ENCODE measurements at regions not wholly inside any gene's neighbourhood (a gene's known extent, or its start where the extent isn't known, plus 50 kb on each side); places are given as distances from the start of the nearest gene placed in this dataset.

GRCh38 chr1:233730809-233731208, 116.9 kb downstream of the KCNK1 start:
- no peak overlapping the region for H3K4me2 ChIP-seq
- no peak overlapping the region for H3K9ac ChIP-seq
- H3K79me2 ChIP-seq (ENCODE audit: insufficient read depth): no peaks in the 10 kb centered on the region
- peaks cover 0 to 3% of the 10 kb centered on the region in 2 experiments; a peak in 2 of 4 replicates for H3K4me1 ChIP-seq (ENCODE audit: control insufficient read depth in 1 of 2, insufficient read depth in 2 of 2, low read depth in 1 of 2, low read length in 1 of 2)
- H3K4me3 ChIP-seq (ENCODE audit: low read depth in 2 of 2, low read length in 1 of 2): no peak overlapping the region
- WGBS (ENCODE audit: low lambda C conversion rate): 83% methylated on average over 5 of the region's 5 CpGs
- no peaks in the 10 kb centered on the region for H4K20me1 ChIP-seq (ENCODE audit: insufficient read depth)
- ChIA-PET CTCF (interaction anchor here (0.7 to 1.1 kb wide), 2 partner anchors 11 to 340 kb away, joined by 3 to 5 read pairs; no protein-coding TSS in a partner anchor), POLR2A (no interaction called here)
- H3F3A ChIP-seq (replicated peaks; ENCODE audit: insufficient read depth): no peaks in the 10 kb centered on the region
- TF ChIP-seq MEF2A (IDR thresholded peaks at IDR 0.05; ENCODE audit: borderline replicate concordance, low read depth): no peak
- TF ChIP-seq, protein P1, sequence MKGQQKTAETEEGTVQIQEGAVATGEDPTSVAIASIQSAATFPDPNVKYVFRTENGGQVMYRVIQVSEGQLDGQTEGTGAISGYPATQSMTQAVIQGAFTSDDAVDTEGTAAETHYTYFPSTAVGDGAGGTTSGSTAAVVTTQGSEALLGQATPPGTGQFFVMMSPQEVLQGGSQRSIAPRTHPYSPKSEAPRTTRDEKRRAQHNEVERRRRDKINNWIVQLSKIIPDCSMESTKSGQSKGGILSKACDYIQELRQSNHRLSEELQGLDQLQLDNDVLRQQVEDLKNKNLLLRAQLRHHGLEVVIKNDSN (IDR thresholded peaks at IDR 0.05; ENCODE audit: borderline replicate concordance, low read depth): no peak
- no peak for TF ChIP-seq MXI1 (IDR thresholded peaks at IDR 0.05; ENCODE audit: low read depth, low read length)
- TF ChIP-seq TEAD4 (IDR thresholded peaks at IDR 0.05; ENCODE audit: borderline replicate concordance, insufficient read depth): no peak
- TF ChIP-seq GATA2 (CRISPR knock-in tag; IDR thresholded peaks at IDR 0.05): no peak
- TF ChIP-seq EP300 (IDR thresholded peaks at IDR 0.05; ENCODE audit: borderline replicate concordance in 1 of 2, low read depth in 1 of 2, low read length in 1 of 2): no peak
- no peak overlapping the region for H3K27ac ChIP-seq (ENCODE audit: low read depth in 2 of 2, low read length in 1 of 2)
- no peak for DNase-seq
- H2AFZ ChIP-seq (ENCODE audit: low read depth): no peak overlapping the region
- H3K9me2 ChIP-seq: no peaks in the 10 kb centered on the region
- no peaks in the 10 kb centered on the region for H3K9me3 ChIP-seq
- H3K27me3 ChIP-seq (ENCODE audit: insufficient read depth): no peaks in the 10 kb centered on the region
- H3K36me3 ChIP-seq (replicated peaks in 1 of 2; ENCODE audit: control insufficient read depth in 1 of 2, insufficient read depth in 2 of 2, low read length in 1 of 2): no peaks in the 10 kb centered on the region

- peaks cover 0 to 3% of the 10 kb centered on the region in 2 experiments; a peak in 2 of 4 replicates for H3K4me1 ChIP-seq (ENCODE audit: control insufficient read depth in 1 of 2, insufficient read depth in 2 of 2, low read depth in 1 of 2, low read length in 1 of 2)
- no peaks in the 10 kb centered on the region for H3K9me2 ChIP-seq
- no peaks in the 10 kb centered on the region for H3K27me3 ChIP-seq (ENCODE audit: insufficient read depth)
- no peaks in the 10 kb centered on the region for H3K79me2 ChIP-seq (ENCODE audit: insufficient read depth)
- no peak overlapping the region for H3K4me2 ChIP-seq
- H4K20me1 ChIP-seq (ENCODE audit: insufficient read depth): no peaks in the 10 kb centered on the region
- TF ChIP-seq MXI1 (IDR thresholded peaks at IDR 0.05; ENCODE audit: low read depth, low read length) (no peak), SIN3A (IDR thresholded peaks at IDR 0.05; ENCODE audit: borderline replicate concordance, low read depth, low read length) (no peak), MAX (IDR thresholded peaks at IDR 0.05; ENCODE audit: low read depth) (no peak), ZBTB33 (IDR thresholded peaks at IDR 0.05; ENCODE audit: borderline replicate concordance, low read depth) (no peak), RFX5 (IDR thresholded peaks at IDR 0.05; ENCODE audit: low read length) (no peak), GATA2 (CRISPR knock-in tag; IDR thresholded peaks at IDR 0.05) (no peak), EZH2phosphoT487 (IDR thresholded peaks at IDR 0.05; ENCODE audit: borderline replicate concordance, low read depth) (no peak), CHD2 (IDR thresholded peaks at IDR 0.05; ENCODE audit: low read length, partially characterized antibody) (no peak), NFIC (IDR thresholded peaks at IDR 0.05; ENCODE audit: borderline replicate concordance) (no peak), SMC3 (IDR thresholded peaks at IDR 0.05; ENCODE audit: low read depth, low read length) (no peak), MEF2A (IDR thresholded peaks at IDR 0.05; ENCODE audit: borderline replicate concordance, low read depth) (no peak)
- TF ChIP-seq, protein P2, sequence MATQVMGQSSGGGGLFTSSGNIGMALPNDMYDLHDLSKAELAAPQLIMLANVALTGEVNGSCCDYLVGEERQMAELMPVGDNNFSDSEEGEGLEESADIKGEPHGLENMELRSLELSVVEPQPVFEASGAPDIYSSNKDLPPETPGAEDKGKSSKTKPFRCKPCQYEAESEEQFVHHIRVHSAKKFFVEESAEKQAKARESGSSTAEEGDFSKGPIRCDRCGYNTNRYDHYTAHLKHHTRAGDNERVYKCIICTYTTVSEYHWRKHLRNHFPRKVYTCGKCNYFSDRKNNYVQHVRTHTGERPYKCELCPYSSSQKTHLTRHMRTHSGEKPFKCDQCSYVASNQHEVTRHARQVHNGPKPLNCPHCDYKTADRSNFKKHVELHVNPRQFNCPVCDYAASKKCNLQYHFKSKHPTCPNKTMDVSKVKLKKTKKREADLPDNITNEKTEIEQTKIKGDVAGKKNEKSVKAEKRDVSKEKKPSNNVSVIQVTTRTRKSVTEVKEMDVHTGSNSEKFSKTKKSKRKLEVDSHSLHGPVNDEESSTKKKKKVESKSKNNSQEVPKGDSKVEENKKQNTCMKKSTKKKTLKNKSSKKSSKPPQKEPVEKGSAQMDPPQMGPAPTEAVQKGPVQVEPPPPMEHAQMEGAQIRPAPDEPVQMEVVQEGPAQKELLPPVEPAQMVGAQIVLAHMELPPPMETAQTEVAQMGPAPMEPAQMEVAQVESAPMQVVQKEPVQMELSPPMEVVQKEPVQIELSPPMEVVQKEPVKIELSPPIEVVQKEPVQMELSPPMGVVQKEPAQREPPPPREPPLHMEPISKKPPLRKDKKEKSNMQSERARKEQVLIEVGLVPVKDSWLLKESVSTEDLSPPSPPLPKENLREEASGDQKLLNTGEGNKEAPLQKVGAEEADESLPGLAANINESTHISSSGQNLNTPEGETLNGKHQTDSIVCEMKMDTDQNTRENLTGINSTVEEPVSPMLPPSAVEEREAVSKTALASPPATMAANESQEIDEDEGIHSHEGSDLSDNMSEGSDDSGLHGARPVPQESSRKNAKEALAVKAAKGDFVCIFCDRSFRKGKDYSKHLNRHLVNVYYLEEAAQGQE (IDR thresholded peaks at IDR 0.05; ENCODE audit: low read depth, low read length): no peak
- TF ChIP-seq, protein P1 (IDR thresholded peaks at IDR 0.05; ENCODE audit: borderline replicate concordance, low read depth): no peak
- no peaks in the 10 kb centered on the region for H3K9me3 ChIP-seq
- no peak for DNase-seq
- H3K36me3 ChIP-seq (replicated peaks in 1 of 2; ENCODE audit: control insufficient read depth in 1 of 2, insufficient read depth in 2 of 2, low read length in 1 of 2): no peaks in the 10 kb centered on the region
- ChIA-PET CTCF (interaction anchor here (0.7 kb wide), 1 partner anchor 9 kb away, joined by 3 read pairs; no protein-coding TSS in a partner anchor), POLR2A (interaction anchor here (0.6 kb wide), 1 partner anchor 58 kb away, joined by 3 read pairs; no protein-coding TSS in a partner anchor)
- 68% methylated on average over 2 of the region's 2 CpGs for WGBS (ENCODE audit: low lambda C conversion rate)
- H2AFZ ChIP-seq (ENCODE audit: low read depth): no peak overlapping the region
- no peak overlapping the region for H3K4me3 ChIP-seq (ENCODE audit: low read depth in 2 of 2, low read length in 1 of 2)
- no peak overlapping the region for H3K27ac ChIP-seq (ENCODE audit: low read depth in 2 of 2, low read length in 1 of 2)
- no peak overlapping the region for H3K9ac ChIP-seq
- H3F3A ChIP-seq (replicated peaks; ENCODE audit: insufficient read depth): no peaks in the 10 kb centered on the region
Observed at GRCh38 chr1:233732206-233732605, 118.3 kb downstream of the KCNK1 start.

Measured in SK-N-SH (cell line).